ENCODE measurements at regions not wholly inside any gene's neighbourhood (a gene's known extent, or its start where the extent isn't known, plus 50 kb on each side); places are given as distances from the start of the nearest gene placed in this dataset.
"Not testable (repeated sequence)": the region's sequence is repeated elsewhere in the genome, so short reads cannot be mapped to it uniquely, and the experiment has no call there.

GRCh38 chr2:120638450-120638849 is 97.2 kb upstream of the GLI2 start:
- TF ChIP-seq, protein P1, sequence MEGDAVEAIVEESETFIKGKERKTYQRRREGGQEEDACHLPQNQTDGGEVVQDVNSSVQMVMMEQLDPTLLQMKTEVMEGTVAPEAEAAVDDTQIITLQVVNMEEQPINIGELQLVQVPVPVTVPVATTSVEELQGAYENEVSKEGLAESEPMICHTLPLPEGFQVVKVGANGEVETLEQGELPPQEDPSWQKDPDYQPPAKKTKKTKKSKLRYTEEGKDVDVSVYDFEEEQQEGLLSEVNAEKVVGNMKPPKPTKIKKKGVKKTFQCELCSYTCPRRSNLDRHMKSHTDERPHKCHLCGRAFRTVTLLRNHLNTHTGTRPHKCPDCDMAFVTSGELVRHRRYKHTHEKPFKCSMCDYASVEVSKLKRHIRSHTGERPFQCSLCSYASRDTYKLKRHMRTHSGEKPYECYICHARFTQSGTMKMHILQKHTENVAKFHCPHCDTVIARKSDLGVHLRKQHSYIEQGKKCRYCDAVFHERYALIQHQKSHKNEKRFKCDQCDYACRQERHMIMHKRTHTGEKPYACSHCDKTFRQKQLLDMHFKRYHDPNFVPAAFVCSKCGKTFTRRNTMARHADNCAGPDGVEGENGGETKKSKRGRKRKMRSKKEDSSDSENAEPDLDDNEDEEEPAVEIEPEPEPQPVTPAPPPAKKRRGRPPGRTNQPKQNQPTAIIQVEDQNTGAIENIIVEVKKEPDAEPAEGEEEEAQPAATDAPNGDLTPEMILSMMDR (IDR thresholded peaks at IDR 0.05), result no peak
- TF ChIP-seq POLR2AphosphoS5 (IDR thresholded peaks at IDR 0.05) (no peak), POLR2A (IDR thresholded peaks at IDR 0.05) (no peak)
- WGBS, result 93% methylated on average over 4 of the region's 4 CpGs
- Histone ChIP-seq H3K36me3 (no peaks in the 10 kb centered on the region), H3K4me1 (replicated peaks) (peaks cover under 1% of the 10 kb centered on the region), H3K27me3 (replicated peaks; ENCODE audit: insufficient read depth) (no peaks in the 10 kb centered on the region), H3K4me3 (no peak overlapping the region), H3K9me3 (no peaks in the 10 kb centered on the region), H3K27ac (no peak overlapping the region)
- DNase-seq (ENCODE audit: low spot score), result no peak
- intact Hi-C loops (cut with DNase I), result no loop called here

GRCh38 chr2:120641366-120641771 is 94.3 kb upstream of the GLI2 start:
- WGBS, result 89% methylated on average over 5 of the region's 5 CpGs
- Histone ChIP-seq H3K27me3 (replicated peaks; ENCODE audit: insufficient read depth) (no peaks in the 10 kb centered on the region), H3K9me3 (no peaks in the 10 kb centered on the region), H3K36me3 (no peaks in the 10 kb centered on the region), H3K27ac (no peak overlapping the region), H3K4me1 (replicated peaks) (no peaks in the 10 kb centered on the region), H3K4me3 (no peak overlapping the region)
- intact Hi-C loops (cut with DNase I), result no loop called here
- no peak for DNase-seq (ENCODE audit: low spot score)
- TF ChIP-seq, protein P1 (IDR thresholded peaks at IDR 0.05), result no peak
- TF ChIP-seq POLR2A (IDR thresholded peaks at IDR 0.05), result no peak
- TF ChIP-seq POLR2AphosphoS5 (IDR thresholded peaks at IDR 0.05), result no peak

DNA sequence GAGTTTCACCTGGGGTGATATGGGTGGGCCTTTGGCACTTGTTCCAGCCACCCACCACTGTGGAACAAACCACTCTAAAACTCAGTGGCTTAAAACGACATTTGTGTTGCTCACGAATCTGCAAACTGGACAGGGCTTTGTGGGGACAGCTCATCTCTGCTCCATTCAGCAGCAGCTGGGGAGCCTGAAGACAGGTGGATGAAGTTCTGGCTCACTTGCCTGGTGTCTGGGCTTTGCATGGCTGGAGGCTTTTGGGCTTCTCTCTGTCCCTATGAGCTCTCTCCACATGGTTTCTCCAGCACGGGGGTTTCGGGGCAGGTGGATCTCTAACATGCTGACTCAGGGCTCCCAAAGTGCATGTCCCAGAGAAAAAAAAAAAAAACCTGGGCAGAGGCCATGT is 93.0 kb upstream of the GLI2 start:
- no peaks in the 10 kb centered on the region for H3K36me3 ChIP-seq
- 92% methylated on average over 4 of the region's 4 CpGs for WGBS
- H3K4me1 ChIP-seq (replicated peaks), result no peaks in the 10 kb centered on the region
- H3K4me3 ChIP-seq, result no peak overlapping the region
- no peaks in the 10 kb centered on the region for H3K27me3 ChIP-seq (replicated peaks; ENCODE audit: insufficient read depth)
- intact Hi-C loops (cut with DNase I), result no loop called here
- TF ChIP-seq, protein P1 (IDR thresholded peaks at IDR 0.05), result no peak
- H3K27ac ChIP-seq, result no peak overlapping the region
- no peaks in the 10 kb centered on the region for H3K9me3 ChIP-seq
- DNase-seq (ENCODE audit: low spot score), result no peak

- Histone ChIP-seq H3K4me1 (replicated peaks) (no peaks in the 10 kb centered on the region), H3K36me3 (no peaks in the 10 kb centered on the region), H3K9me3 (no peaks in the 10 kb centered on the region), H3K27ac (no peak overlapping the region), H3K4me3 (no peak overlapping the region), H3K27me3 (replicated peaks; ENCODE audit: insufficient read depth) (no peaks in the 10 kb centered on the region)
- DNase-seq (ENCODE audit: low spot score), result no peak
- intact Hi-C loops (cut with DNase I), result no loop called here
- TF ChIP-seq, protein P1 (IDR thresholded peaks at IDR 0.05), result no peak
- TF ChIP-seq POLR2A (IDR thresholded peaks at IDR 0.05) (no peak), POLR2AphosphoS5 (IDR thresholded peaks at IDR 0.05) (no peak)
- WGBS, result 44% methylated on average over 3 of the region's 3 CpGs
These were observed 88.7 kb upstream of the GLI2 start for GRCh38 chr2:120646994-120647393.

DNA sequence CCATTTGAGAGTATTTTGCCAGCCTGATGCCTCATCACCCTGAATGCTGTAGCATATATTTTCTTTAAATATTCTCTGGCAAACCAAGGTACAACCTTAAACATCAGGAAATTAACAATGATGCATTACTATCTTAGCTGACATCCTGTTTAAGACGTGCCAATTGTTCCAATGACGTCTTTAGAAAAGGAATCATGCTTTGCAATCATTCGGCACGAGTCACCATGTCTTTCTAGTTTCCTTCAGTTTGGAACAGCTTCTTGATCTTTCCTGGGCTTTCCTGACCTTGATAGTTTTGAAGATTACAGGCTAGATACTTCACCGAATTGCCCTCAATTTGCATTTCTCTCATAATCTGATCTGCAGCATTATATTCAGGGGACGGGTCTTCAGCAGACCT is 88.2 kb upstream of the GLI2 start:
- 59% methylated on average over 6 of the region's 6 CpGs for WGBS
- Histone ChIP-seq H3K36me3 (no peaks in the 10 kb centered on the region), H3K9me3 (no peaks in the 10 kb centered on the region), H3K4me3 (no peak overlapping the region), H3K4me1 (replicated peaks) (no peaks in the 10 kb centered on the region), H3K27ac (no peak overlapping the region), H3K27me3 (replicated peaks; ENCODE audit: insufficient read depth) (no peaks in the 10 kb centered on the region)
- intact Hi-C loops (cut with DNase I), result no loop called here
- DNase-seq (ENCODE audit: low spot score), result no peak
- TF ChIP-seq, protein P1 (IDR thresholded peaks at IDR 0.05), result no peak
- TF ChIP-seq POLR2AphosphoS5 (IDR thresholded peaks at IDR 0.05) (no peak), POLR2A (IDR thresholded peaks at IDR 0.05) (no peak)

DNA sequence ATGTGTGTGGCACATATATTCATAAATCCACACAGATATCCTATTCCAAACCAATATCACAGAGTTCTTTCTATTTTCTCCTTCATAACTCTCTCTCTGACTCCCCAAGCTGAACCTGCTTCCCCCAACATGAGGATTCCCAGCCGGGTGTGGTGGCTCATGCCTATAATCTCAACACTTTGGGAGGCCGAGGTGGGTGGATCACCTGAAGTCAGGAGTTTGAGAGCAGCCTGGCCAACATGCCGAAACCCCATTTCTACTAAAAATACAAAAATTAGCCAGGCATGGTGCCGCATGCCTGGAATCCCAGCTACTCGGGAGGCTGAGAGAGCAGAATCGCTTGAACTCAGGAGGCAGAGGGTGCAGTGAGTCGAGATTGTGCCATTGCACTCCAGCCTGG is 86.3 kb upstream of the GLI2 start:
- DNase-seq (ENCODE audit: low spot score); H3K9me3 ChIP-seq; H3K27me3 ChIP-seq (replicated peaks; ENCODE audit: insufficient read depth); H3K27ac ChIP-seq; H3K36me3 ChIP-seq; H3K4me3 ChIP-seq; intact Hi-C loops (cut with DNase I); H3K4me1 ChIP-seq (replicated peaks): not testable (repeated sequence)
- 93% methylated on average over 7 of the region's 7 CpGs for WGBS
